HG02588 (cell line): ENCODE measurements at regions not wholly inside any gene's neighbourhood (a gene's known extent, or its start where the extent isn't known, plus 50 kb on each side); places are given as distances from the start of the nearest gene placed in this dataset.
"Not testable (repeated sequence)": the region's sequence is repeated elsewhere in the genome, so short reads cannot be mapped to it uniquely, and the experiment has no call there.

Experiments used
- ATAC-seq: cut with Tn5 transposase; IDR thresholded peaks from one replicate; pipeline ENCODE4 v1.9.1; 2021; ENCODE audit warnings: mild to moderate bottlenecking, moderate library complexity; ENCODE audit not compliant: unreplicated experiment

GRCh38 chr4:32855622-32856021 lies 2135.5 kb downstream of the PCDH7 start:
- no peak for ATAC-seq

GRCh38 chr4:32858361-32858760 lies 2138.2 kb downstream of the PCDH7 start:
- ATAC-seq: no peak

- no peak for ATAC-seq
These were observed 2138.8 kb downstream of the PCDH7 start for GRCh38 chr4:32858971-32859370.

- ATAC-seq: no peak
These were observed 2144.7 kb downstream of the PCDH7 start for GRCh38 chr4:32864713-32865351.

GRCh38 chr4:32876546-32876945 lies 2156.4 kb downstream of the PCDH7 start:
- ATAC-seq: no peak

- ATAC-seq: no peak
These were observed 2159.7 kb downstream of the PCDH7 start for GRCh38 chr4:32879913-32880312.

GRCh38 chr4:32884198-32884597 lies 2164.0 kb downstream of the PCDH7 start:
- ATAC-seq: no peak

GRCh38 chr4:32890398-32890797 lies 2170.2 kb downstream of the PCDH7 start:
- ATAC-seq: no peak

GRCh38 chr4:32909053-32909452 lies 2188.9 kb downstream of the PCDH7 start:
- no peak for ATAC-seq

- no peak for ATAC-seq
These were observed 2189.6 kb downstream of the PCDH7 start for GRCh38 chr4:32909736-32910135.

GRCh38 chr4:32917586-32917985 lies 2197.4 kb downstream of the PCDH7 start:
- no peak for ATAC-seq

- ATAC-seq: no peak
These were observed 2209.9 kb downstream of the PCDH7 start for GRCh38 chr4:32929796-32930699.

GRCh38 chr4:32930700-32931099 lies 2210.5 kb downstream of the PCDH7 start:
- no peak for ATAC-seq

GRCh38 chr4:32931475-32931874 lies 2211.3 kb downstream of the PCDH7 start:
- no peak for ATAC-seq

- ATAC-seq: no peak
These were observed 2212.0 kb downstream of the PCDH7 start for GRCh38 chr4:32932156-32932555.

- ATAC-seq: not testable (repeated sequence)
These were observed 2219.1 kb downstream of the PCDH7 start for GRCh38 chr4:32939222-32939621.

- ATAC-seq: no peak
These were observed 2230.7 kb downstream of the PCDH7 start for GRCh38 chr4:32950866-32951265.

GRCh38 chr4:32958586-32958985 lies 2238.4 kb downstream of the PCDH7 start:
- no peak for ATAC-seq

GRCh38 chr4:32962100-32962499 lies 2241.9 kb downstream of the PCDH7 start:
- ATAC-seq: no peak

- ATAC-seq: no peak
These were observed 2265.1 kb downstream of the PCDH7 start for GRCh38 chr4:32985256-32985655.

- no peak for ATAC-seq
These were observed 2266.1 kb downstream of the PCDH7 start for GRCh38 chr4:32986236-32986635.

- ATAC-seq: no peak
These were observed 2266.9 kb downstream of the PCDH7 start for GRCh38 chr4:32987111-32987510.
